Nephron progenitor cell (in vitro differentiated cells): ENCODE measurements at regions not wholly inside any gene's neighbourhood (a gene's known extent, or its start where the extent isn't known, plus 50 kb on each side); places are given as distances from the start of the nearest gene placed in this dataset.

ENCODE experiments used
- DNase-seq: peaks from one replicate; pipeline ENCODE4 v3.0.0; 2021
- H3K27ac Mint-ChIP-seq: 2 replicates; pipeline ENCODE4 v1.8.0; 2021; ENCODE audit warnings: mild to moderate bottlenecking, moderate library complexity, mixed read lengths
- H3K27me3 Mint-ChIP-seq: 2 replicates; pipeline ENCODE4 v1.8.0; 2021; ENCODE audit warnings: mild to moderate bottlenecking, low read depth, mixed read lengths; ENCODE audit not compliant: poor library complexity
- H3K36me3 Mint-ChIP-seq: 2 replicates; pipeline ENCODE4 v1.8.0; 2021; ENCODE audit warnings: low read depth, mixed read lengths
- H3K4me1 Mint-ChIP-seq: 2 replicates; pipeline ENCODE4 v1.8.0; 2021; ENCODE audit warnings: mixed read lengths
- H3K4me3 Mint-ChIP-seq: 2 replicates; pipeline ENCODE4 v1.8.0; 2021; ENCODE audit warnings: mild to moderate bottlenecking, moderate library complexity, mixed read lengths
- H3K9me3 Mint-ChIP-seq: 2 replicates; pipeline ENCODE4 v1.8.0; 2021; ENCODE audit warnings: mild to moderate bottlenecking, moderate library complexity, mixed read lengths
- CTCF ChIP-seq: fragments of 200-600 bp; sonication (generic); IDR thresholded peaks from 2 replicates; pipeline ENCODE4 v1.5.0; 2021; ENCODE audit warnings: antibody characterized with exemption

DNA sequence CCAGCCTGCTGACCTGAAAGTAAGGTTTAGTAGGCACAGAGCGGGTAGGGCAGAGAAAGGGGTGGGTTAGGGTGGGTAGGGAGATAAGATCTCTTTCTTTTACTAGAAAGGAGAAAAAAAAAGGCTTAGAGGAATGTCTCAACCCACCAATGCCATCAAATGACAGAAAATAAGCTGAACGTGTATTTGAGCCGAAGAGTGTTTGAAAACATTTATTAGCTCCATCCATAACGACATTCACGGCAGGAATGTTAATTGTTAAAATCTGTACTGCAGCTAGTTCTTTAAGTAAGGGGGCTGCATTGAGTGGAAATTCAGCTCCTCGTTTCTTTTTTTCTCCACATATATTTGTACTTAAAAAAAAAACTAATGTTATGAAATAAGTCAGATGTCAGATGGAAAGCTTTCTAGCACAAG is 63.7 kb upstream of the ARID5B start:
- peaks cover 34% of the 10 kb centered on the region for H3K4me1 Mint-ChIP-seq
- H3K27ac Mint-ChIP-seq, result no peak overlapping the region

GRCh38 chr10:61839916-61840315 is 61.6 kb upstream of the ARID5B start:
- no peak for TF ChIP-seq CTCF
- Mint-ChIP-seq H3K4me1 (peaks cover 32% of the 10 kb centered on the region), H3K27ac (no peak overlapping the region), H3K4me3 (no peak overlapping the region), H3K36me3 (no peaks in the 10 kb centered on the region), H3K9me3 (no peaks in the 10 kb centered on the region), H3K27me3 (peaks cover 3% of the 10 kb centered on the region)
- no peak for DNase-seq

More for the DNA sequence above, 63.7 kb upstream of the ARID5B start:
- DNase-seq, result no peak
- H3K9me3 Mint-ChIP-seq, result no peaks in the 10 kb centered on the region
- no peaks in the 10 kb centered on the region for H3K36me3 Mint-ChIP-seq
- peaks cover 3% of the 10 kb centered on the region for H3K27me3 Mint-ChIP-seq
- no peak overlapping the region for H3K4me3 Mint-ChIP-seq
- no peak for TF ChIP-seq CTCF

GRCh38 chr10:61840403-61840802 is 61.1 kb upstream of the ARID5B start:
- H3K9me3 Mint-ChIP-seq, result no peaks in the 10 kb centered on the region
- H3K36me3 Mint-ChIP-seq, result no peaks in the 10 kb centered on the region
- no peak overlapping the region for H3K27ac Mint-ChIP-seq
- peaks cover 28% of the 10 kb centered on the region for H3K4me1 Mint-ChIP-seq
- DNase-seq, result no peak
- no peak overlapping the region for H3K4me3 Mint-ChIP-seq
- peaks cover 3% of the 10 kb centered on the region for H3K27me3 Mint-ChIP-seq
- no peak for TF ChIP-seq CTCF

GRCh38 chr10:61841338-61841875 is 60.1 kb upstream of the ARID5B start:
- Mint-ChIP-seq H3K27me3 (peaks cover 3% of the 10 kb centered on the region), H3K4me3 (no peak overlapping the region), H3K9me3 (no peaks in the 10 kb centered on the region), H3K4me1 (peaks cover 18% of the 10 kb centered on the region), H3K36me3 (no peaks in the 10 kb centered on the region), H3K27ac (no peak overlapping the region)
- TF ChIP-seq CTCF, result no peak
- no peak for DNase-seq

- Mint-ChIP-seq H3K27me3 (peaks cover 3% of the 10 kb centered on the region), H3K27ac (no peak overlapping the region), H3K9me3 (no peaks in the 10 kb centered on the region), H3K4me1 (peaks cover 7% of the 10 kb centered on the region), H3K36me3 (no peaks in the 10 kb centered on the region), H3K4me3 (no peak overlapping the region)
- no peak for TF ChIP-seq CTCF
- DNase-seq, result no peak
These were observed 58.6 kb upstream of the ARID5B start for GRCh38 chr10:61842755-61843497.
